K562 (cell line): ENCODE measurements at regions not wholly inside any gene's neighbourhood (a gene's known extent, or its start where the extent isn't known, plus 50 kb on each side); places are given as distances from the start of the nearest gene placed in this dataset.

Experiments
- ATAC-seq: fragments of 200-7000 bp; cut with Tn5 transposase; 3 replicates; pipeline ENCODE4 v1.9.1; 2020; ENCODE audit warnings: moderate library complexity
- BruUV-seq: library from RNA; stranded (reverse); fragments of 400-500 nt; replicated peaks from 2 replicates; lab custom pipeline; 2021; lab: Mats Ljungman, UMichigan
- CTCF ChIA-PET: fragments of 300-600 bp; formaldehyde crosslinking; extraction: SDS; loops from one replicate; lab custom pipeline; 2021; ENCODE audit warnings: low intra/inter-chr PET ratio; lab: Yijun Ruan, JAX
- POLR2A ChIA-PET: fragments of 300-600, 350-650 bp; sonication (Branson Sonifier 250); formaldehyde crosslinking; extraction: SDS; loops from one replicate; lab custom pipeline; 2021; ENCODE audit warnings: antibody characterized with exemption, inconsistent platforms; lab: Yijun Ruan, JAX
- DNase-seq, 4 experiments: peaks; one replicate each; pipeline versions ENCODE4 v3.0.0 to v3.0.0-alpha.2; 2011 to 2018; ENCODE audit warnings: low spot score in 3 of 4, mixed read lengths in 3 of 4; ENCODE audit errors: extremely low read depth in 1 of 4
- FAIRE-seq: peaks from 2 replicates; lab custom pipeline; 2011; peaks lifted over from hg19 to GRCh38; lab: Jason Lieb, UNC
- H2AFZ ChIP-seq: 2 replicates; pipeline ENCODE4 v1.6.0; 2011; ENCODE audit warnings: low read depth, low read length, control low read depth, inconsistent platforms
- H3K27ac ChIP-seq: fragments of 200-600 bp; 3 replicates; pipeline ENCODE4 v1.8.0; 2011; ENCODE audit warnings: low read depth, mild to moderate bottlenecking, control low read depth, inconsistent platforms, low read length, moderate library complexity, mixed read lengths; ENCODE audit errors: extremely low read depth
- H3K27me3 ChIP-seq, 2 experiments: fragments of 300-600 bp in 1 of 2; 2 replicates in 1 of 2; 3 replicates in 1 of 2; pipeline versions ENCODE4 v1.6.0 to v1.8.0; 2011; ENCODE audit warnings: inconsistent platforms in 2 of 2, low read length in 2 of 2, mild to moderate bottlenecking in 1 of 2, mixed read lengths in 1 of 2, moderate library complexity in 1 of 2; ENCODE audit not compliant: control insufficient read depth in 2 of 2, insufficient read depth in 2 of 2
- H3K36me3 ChIP-seq: fragments of 300-600 bp; 3 replicates; pipeline ENCODE4 v1.8.0; 2011; ENCODE audit warnings: mild to moderate bottlenecking, low read length, inconsistent platforms; ENCODE audit not compliant: control insufficient read depth, insufficient read depth
- H3K4me1 ChIP-seq, 2 experiments: fragments of 200-600 bp in 1 of 2; replicated peaks in 1 of 2; 2 replicates in 1 of 2; 3 replicates in 1 of 2; pipeline versions ENCODE4 v1.5.1 to v1.8.0; 2011; ENCODE audit warnings: inconsistent platforms in 2 of 2, low read length in 2 of 2, mild to moderate bottlenecking in 1 of 2, mixed read lengths in 1 of 2, moderate library complexity in 1 of 2; ENCODE audit not compliant: control insufficient read depth in 2 of 2, insufficient read depth in 2 of 2
- H3K4me2 ChIP-seq: 2 replicates; pipeline ENCODE4 v1.6.1; 2011; ENCODE audit warnings: low read length, control low read depth, inconsistent platforms, mixed read lengths; ENCODE audit not compliant: insufficient read depth
- H3K4me3 ChIP-seq: fragments of 200-600 bp; sonication (generic), shearing (Covaris generic); 2 replicates; pipeline ENCODE4 v1.5.1; 2016; ENCODE audit warnings: control low read depth, inconsistent platforms
- H3K79me2 ChIP-seq: fragments of 200-600 bp; 3 replicates; pipeline ENCODE4 v1.8.0; 2011; ENCODE audit warnings: low read length, inconsistent platforms; ENCODE audit not compliant: control insufficient read depth, insufficient read depth
- H3K9ac ChIP-seq, 2 experiments: 2 replicates each; pipeline versions ENCODE4 v1.6.0 to v1.6.1; 2011; ENCODE audit warnings: low read depth in 2 of 2, low read length in 2 of 2, control low read depth in 1 of 2, inconsistent platforms in 1 of 2, mild to moderate bottlenecking in 1 of 2, mixed read lengths in 1 of 2; ENCODE audit not compliant: insufficient read depth in 1 of 2
- H3K9me1 ChIP-seq: one replicate; pipeline ENCODE4 v1.6.0; 2011; ENCODE audit warnings: inconsistent platforms, mild to moderate bottlenecking, low read length, moderate library complexity; ENCODE audit not compliant: control insufficient read depth, insufficient read depth
- H3K9me3 ChIP-seq: replicated peaks from 2 replicates; pipeline ENCODE4 v1.5.1; 2011; ENCODE audit warnings: low read depth, low read length, inconsistent platforms; ENCODE audit not compliant: control insufficient read depth, insufficient read depth
- H4K20me1 ChIP-seq: replicated peaks from 2 replicates; pipeline ENCODE4 v1.6.1; 2011; ENCODE audit warnings: low read length, inconsistent platforms, mixed read lengths; ENCODE audit not compliant: control insufficient read depth, insufficient read depth
- MCM2 ChIP-seq: fragments of 450-650 bp; IDR thresholded peaks from 2 replicates; pipeline ENCODE4 v1.6.1; 2017; ENCODE audit warnings: low read depth, mild to moderate bottlenecking
- MTA1 ChIP-seq: fragments of 450-650 bp; IDR thresholded peaks from 2 replicates; pipeline ENCODE4 v1.6.1; 2017; ENCODE audit warnings: borderline replicate concordance
- OTX1 ChIP-seq: fragments of 450-650 bp; formaldehyde crosslinking; IDR thresholded peaks from 2 replicates; pipeline ENCODE4 v1.4.0; 2022; ENCODE audit warnings: mild to moderate bottlenecking
- WGBS: fragments of 100-300 bp; shearing (Covaris generic); methylation state at CpG from one replicate; pipeline ENCODE4 v1.1.6; 2016; ENCODE audit warnings: low coverage, mixed read lengths; ENCODE audit not compliant: insufficient coverage; ENCODE audit errors: missing lambda C conversion rate; 5-methylcytosine and 5-hydroxymethylcytosine counted together
- in situ Hi-C: fragments of 300-500 bp; cut with MboI; formaldehyde crosslinking; loops from 4 replicates; pipeline ENCODE4 v1.15.0; 2018; ENCODE audit warnings: inconsistent platforms, mixed read lengths
- intact Hi-C: fragments of 100-400 bp; cut with micrococcal nuclease; formaldehyde crosslinking; loops from 2 replicates; pipeline ENCODE4 v1.14.2; 2022
- TF ChIP-seq, protein P1 (sequence below), 3 experiments: IDR thresholded peaks in 2 of 3; conservative IDR thresholded peaks in 1 of 3; 2 replicates each; pipeline ENCODE4 v1.5.1; 2011 to 2012; ENCODE audit warnings: low read length in 3 of 3, mild to moderate bottlenecking in 3 of 3, control low read depth in 2 of 3, improper control_type of control experiment in 1 of 3, inconsistent platforms in 1 of 3, low read depth in 1 of 3, mixed read lengths in 1 of 3, moderate library complexity in 1 of 3; ENCODE audit not compliant: insufficient read depth in 2 of 3
- TF ChIP-seq, protein P2 (sequence below): fragments of 250-450 bp; sonication (Bioruptor Pico); IDR thresholded peaks from 2 replicates; pipeline ENCODE4 v1.4.0; 2020; ENCODE audit warnings: mild to moderate bottlenecking, moderate library complexity
- TF ChIP-seq, protein P3 (sequence below): fragments of 450-650 bp; formaldehyde crosslinking; IDR thresholded peaks from 2 replicates; pipeline ENCODE4 v1.4.0; 2020; ENCODE audit warnings: mild to moderate bottlenecking, mixed read lengths

DNA sequence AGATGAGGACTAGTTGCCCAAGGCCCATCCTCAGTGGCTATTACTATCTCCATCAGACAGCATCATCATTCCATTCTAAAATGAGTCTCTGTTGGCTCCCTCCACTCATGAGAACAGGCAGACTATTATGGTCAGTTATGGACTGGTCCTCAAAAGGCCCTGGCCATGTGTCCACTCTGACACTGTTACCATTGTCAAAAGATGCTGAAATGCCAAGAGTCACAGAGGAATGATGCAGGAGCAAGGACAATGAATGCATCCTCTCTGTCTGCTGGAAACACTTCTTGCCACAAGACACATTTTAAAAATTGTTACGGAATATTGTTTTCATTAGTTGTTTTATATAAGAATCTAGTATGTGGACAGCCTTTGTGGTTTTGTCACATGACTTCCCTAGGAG, 53.3 kb upstream of the STT3B start:
- in situ Hi-C loops: no loop called here
- WGBS: 38% methylated on average over 1 of the region's 1 CpG
- CTCF ChIA-PET: no interaction called here

More for the DNA sequence above, 53.3 kb upstream of the STT3B start:
- Histone ChIP-seq H3K79me2 (no peaks in the 10 kb centered on the region), H3K4me2 (no peak overlapping the region), H3K4me3 (no peak overlapping the region), H3K9me1 (no peaks in the 10 kb centered on the region), H3K36me3 (no peaks in the 10 kb centered on the region), H3K27me3 (no peaks in the 10 kb centered on the region), H3K4me1 (no peaks in the 10 kb centered on the region), H3K9me3 (peaks cover 4% of the 10 kb centered on the region; the same call in 1 of the 2 replicates), H2AFZ (no peak overlapping the region), H3K9ac (no peak overlapping the region), H3K27ac (no peak overlapping the region), H4K20me1 (no peaks in the 10 kb centered on the region)
- FAIRE-seq (no peak), ATAC-seq (no peak), DNase-seq (no peak)
- POLR2A ChIA-PET: no interaction called here
- TF ChIP-seq, protein P1, sequence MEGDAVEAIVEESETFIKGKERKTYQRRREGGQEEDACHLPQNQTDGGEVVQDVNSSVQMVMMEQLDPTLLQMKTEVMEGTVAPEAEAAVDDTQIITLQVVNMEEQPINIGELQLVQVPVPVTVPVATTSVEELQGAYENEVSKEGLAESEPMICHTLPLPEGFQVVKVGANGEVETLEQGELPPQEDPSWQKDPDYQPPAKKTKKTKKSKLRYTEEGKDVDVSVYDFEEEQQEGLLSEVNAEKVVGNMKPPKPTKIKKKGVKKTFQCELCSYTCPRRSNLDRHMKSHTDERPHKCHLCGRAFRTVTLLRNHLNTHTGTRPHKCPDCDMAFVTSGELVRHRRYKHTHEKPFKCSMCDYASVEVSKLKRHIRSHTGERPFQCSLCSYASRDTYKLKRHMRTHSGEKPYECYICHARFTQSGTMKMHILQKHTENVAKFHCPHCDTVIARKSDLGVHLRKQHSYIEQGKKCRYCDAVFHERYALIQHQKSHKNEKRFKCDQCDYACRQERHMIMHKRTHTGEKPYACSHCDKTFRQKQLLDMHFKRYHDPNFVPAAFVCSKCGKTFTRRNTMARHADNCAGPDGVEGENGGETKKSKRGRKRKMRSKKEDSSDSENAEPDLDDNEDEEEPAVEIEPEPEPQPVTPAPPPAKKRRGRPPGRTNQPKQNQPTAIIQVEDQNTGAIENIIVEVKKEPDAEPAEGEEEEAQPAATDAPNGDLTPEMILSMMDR (IDR thresholded peaks at IDR 0.05 in 2 of 3, conservative IDR thresholded peaks at IDR 0.05 in 1 of 3; ENCODE audit: insufficient read depth in 2 of 3, low read depth in 1 of 3, low read length in 3 of 3): no peak
- TF ChIP-seq, protein P2, sequence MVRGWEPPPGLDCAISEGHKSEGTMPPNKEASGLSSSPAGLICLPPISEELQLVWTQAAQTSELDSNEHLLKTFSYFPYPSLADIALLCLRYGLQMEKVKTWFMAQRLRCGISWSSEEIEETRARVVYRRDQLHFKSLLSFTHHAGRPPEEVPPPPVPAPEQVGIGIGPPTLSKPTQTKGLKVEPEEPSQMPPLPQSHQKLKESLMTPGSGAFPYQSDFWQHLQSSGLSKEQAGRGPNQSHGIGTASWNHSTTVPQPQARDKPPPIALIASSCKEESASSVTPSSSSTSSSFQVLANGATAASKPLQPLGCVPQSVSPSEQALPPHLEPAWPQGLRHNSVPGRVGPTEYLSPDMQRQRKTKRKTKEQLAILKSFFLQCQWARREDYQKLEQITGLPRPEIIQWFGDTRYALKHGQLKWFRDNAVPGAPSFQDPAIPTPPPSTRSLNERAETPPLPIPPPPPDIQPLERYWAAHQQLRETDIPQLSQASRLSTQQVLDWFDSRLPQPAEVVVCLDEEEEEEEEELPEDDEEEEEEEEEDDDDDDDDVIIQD (CRISPR knock-in tag): no peak
- no peak for TF ChIP-seq MCM2
- no peak for TF ChIP-seq MTA1
- no peak for TF ChIP-seq OTX1 (CRISPR knock-in tag)
- TF ChIP-seq, protein P3, sequence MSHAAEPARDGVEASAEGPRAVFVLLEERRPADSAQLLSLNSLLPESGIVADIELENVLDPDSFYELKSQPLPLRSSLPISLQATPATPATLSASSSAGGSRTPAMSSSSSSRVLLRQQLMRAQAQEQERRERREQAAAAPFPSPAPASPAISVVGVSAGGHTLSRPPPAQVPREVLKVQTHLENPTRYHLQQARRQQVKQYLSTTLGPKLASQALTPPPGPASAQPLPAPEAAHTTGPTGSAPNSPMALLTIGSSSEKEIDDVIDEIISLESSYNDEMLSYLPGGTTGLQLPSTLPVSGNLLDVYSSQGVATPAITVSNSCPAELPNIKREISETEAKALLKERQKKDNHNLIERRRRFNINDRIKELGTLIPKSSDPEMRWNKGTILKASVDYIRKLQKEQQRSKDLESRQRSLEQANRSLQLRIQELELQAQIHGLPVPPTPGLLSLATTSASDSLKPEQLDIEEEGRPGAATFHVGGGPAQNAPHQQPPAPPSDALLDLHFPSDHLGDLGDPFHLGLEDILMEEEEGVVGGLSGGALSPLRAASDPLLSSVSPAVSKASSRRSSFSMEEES (CRISPR knock-in tag): peak; percentile 59
- intact Hi-C loops: no loop called here
- no TSS peak for BruUV-seq
